Keratinocyte (primary cell): ENCODE measurements at regions not wholly inside any gene's neighbourhood (a gene's known extent, or its start where the extent isn't known, plus 50 kb on each side); places are given as distances from the start of the nearest gene placed in this dataset.

Experiments
- DNase-seq: peaks from one replicate; pipeline ENCODE4 v3.0.0-alpha.2; 2011; ENCODE audit warnings: low read depth, missing footprints, low spot score
- FAIRE-seq: peaks from 2 replicates; lab custom pipeline; 2011; peaks lifted over from hg19 to GRCh38; lab: Jason Lieb, UNC
- H2AFZ ChIP-seq: 2 replicates; pipeline ENCODE4 v1.6.0; 2012; ENCODE audit warnings: low read length, control low read depth, inconsistent platforms; ENCODE audit not compliant: control insufficient read depth
- H3K27ac ChIP-seq: 2 replicates; pipeline ENCODE4 v1.5.1; 2011; ENCODE audit warnings: low read length; ENCODE audit not compliant: control insufficient read depth, insufficient read depth
- H3K27me3 ChIP-seq: 3 replicates; pipeline ENCODE4 v1.6.0; 2011; ENCODE audit warnings: low read length; ENCODE audit not compliant: control insufficient read depth, insufficient read depth; ENCODE audit errors: extremely low read depth
- H3K36me3 ChIP-seq, 2 experiments: 2 replicates in 1 of 2; 3 replicates in 1 of 2; pipeline ENCODE4 v1.5.1; 2011; ENCODE audit warnings: low read length in 2 of 2, mild to moderate bottlenecking in 1 of 2; ENCODE audit not compliant: control insufficient read depth in 2 of 2, insufficient read depth in 2 of 2; ENCODE audit errors: extremely low read depth in 1 of 2
- H3K4me1 ChIP-seq: 3 replicates; pipeline ENCODE4 v1.5.1; 2011; ENCODE audit warnings: low read length; ENCODE audit not compliant: control insufficient read depth, insufficient read depth; ENCODE audit errors: extremely low read depth
- H3K4me2 ChIP-seq: 3 replicates; pipeline ENCODE4 v1.6.0; 2011; ENCODE audit warnings: low read depth, low read length; ENCODE audit not compliant: control insufficient read depth, insufficient read depth; ENCODE audit errors: extremely low read depth
- H3K4me3 ChIP-seq, 3 experiments: fragments of 200-600 bp in 1 of 3; sonication (generic) in 1 of 3; 2 replicates in 2 of 3; 3 replicates in 1 of 3; pipeline ENCODE4 v1.5.1; 2011 to 2016; ENCODE audit warnings: low read length in 3 of 3, mild to moderate bottlenecking in 3 of 3, control low read depth in 2 of 3, inconsistent platforms in 1 of 3, low read depth in 1 of 3, mixed read lengths in 1 of 3, mixed run types in 1 of 3, moderate library complexity in 1 of 3; ENCODE audit not compliant: control insufficient read depth in 2 of 3, insufficient read depth in 2 of 3; ENCODE audit errors: extremely low read depth in 1 of 3
- H3K79me2 ChIP-seq: 2 replicates; pipeline ENCODE4 v1.6.0; 2012; ENCODE audit warnings: low read length; ENCODE audit not compliant: control insufficient read depth, insufficient read depth
- H3K9ac ChIP-seq: 3 replicates; pipeline ENCODE4 v1.6.0; 2011; ENCODE audit warnings: low read length; ENCODE audit not compliant: control insufficient read depth, insufficient read depth; ENCODE audit errors: extremely low read depth
- H3K9me1 ChIP-seq: 3 replicates; pipeline ENCODE4 v1.6.0; 2011; ENCODE audit warnings: low read length; ENCODE audit not compliant: control insufficient read depth, insufficient read depth; ENCODE audit errors: extremely low read depth
- H3K9me3 ChIP-seq: 2 replicates; pipeline ENCODE4 v1.5.1; 2012; ENCODE audit warnings: low read depth, low read length; ENCODE audit not compliant: control insufficient read depth
- H4K20me1 ChIP-seq: 3 replicates; pipeline ENCODE4 v1.6.0; 2011; ENCODE audit warnings: low read length; ENCODE audit not compliant: control insufficient read depth, insufficient read depth; ENCODE audit errors: extremely low read depth
- EZH2 ChIP-seq: IDR thresholded peaks from one replicate; pipeline ENCODE4 v1.6.1; 2012; ENCODE audit warnings: inconsistent platforms, mild to moderate bottlenecking, low read length, moderate library complexity
- dilution Hi-C: fragments of 300-500 bp; cut with MboI; formaldehyde crosslinking; loops from one replicate; pipeline ENCODE4 v1.7.0; 2020; ENCODE audit warnings: low sequenced_read_pairs; ENCODE audit not compliant: extremely low pct_ligation_motif_present
- TF ChIP-seq, protein P1 (sequence below), 3 experiments: IDR thresholded peaks in 1 of 3; conservative IDR thresholded peaks in 1 of 3; optimal IDR thresholded peaks in 1 of 3; 2 replicates in 2 of 3; 3 replicates in 1 of 3; pipeline versions ENCODE3 to v1.5.1; 2011; ENCODE audit warnings: low read length in 3 of 3, mild to moderate bottlenecking in 3 of 3, moderate library complexity in 2 of 3, control low read depth in 1 of 3, inconsistent platforms in 1 of 3; ENCODE audit not compliant: insufficient read depth in 2 of 3; ENCODE audit errors: extremely low read depth in 1 of 3

- dilution Hi-C loops = no loop called here
- Histone ChIP-seq H3K27ac (no peak overlapping the region), H3K9me3 (no peaks in the 10 kb centered on the region), H3K36me3 (no peaks in the 10 kb centered on the region), H4K20me1 (no peaks in the 10 kb centered on the region), H3K27me3 (no peaks in the 10 kb centered on the region), H3K4me3 (no peak overlapping the region), H3K79me2 (no peaks in the 10 kb centered on the region), H2AFZ (no peak overlapping the region), H3K9ac (no peak overlapping the region), H3K4me1 (no peaks in the 10 kb centered on the region), H3K4me2 (no peak overlapping the region), H3K9me1 (no peaks in the 10 kb centered on the region)
- TF ChIP-seq, protein P1, sequence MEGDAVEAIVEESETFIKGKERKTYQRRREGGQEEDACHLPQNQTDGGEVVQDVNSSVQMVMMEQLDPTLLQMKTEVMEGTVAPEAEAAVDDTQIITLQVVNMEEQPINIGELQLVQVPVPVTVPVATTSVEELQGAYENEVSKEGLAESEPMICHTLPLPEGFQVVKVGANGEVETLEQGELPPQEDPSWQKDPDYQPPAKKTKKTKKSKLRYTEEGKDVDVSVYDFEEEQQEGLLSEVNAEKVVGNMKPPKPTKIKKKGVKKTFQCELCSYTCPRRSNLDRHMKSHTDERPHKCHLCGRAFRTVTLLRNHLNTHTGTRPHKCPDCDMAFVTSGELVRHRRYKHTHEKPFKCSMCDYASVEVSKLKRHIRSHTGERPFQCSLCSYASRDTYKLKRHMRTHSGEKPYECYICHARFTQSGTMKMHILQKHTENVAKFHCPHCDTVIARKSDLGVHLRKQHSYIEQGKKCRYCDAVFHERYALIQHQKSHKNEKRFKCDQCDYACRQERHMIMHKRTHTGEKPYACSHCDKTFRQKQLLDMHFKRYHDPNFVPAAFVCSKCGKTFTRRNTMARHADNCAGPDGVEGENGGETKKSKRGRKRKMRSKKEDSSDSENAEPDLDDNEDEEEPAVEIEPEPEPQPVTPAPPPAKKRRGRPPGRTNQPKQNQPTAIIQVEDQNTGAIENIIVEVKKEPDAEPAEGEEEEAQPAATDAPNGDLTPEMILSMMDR (optimal IDR thresholded peaks at IDR 0.05 in 1 of 3, IDR thresholded peaks at IDR 0.05 in 1 of 3, conservative IDR thresholded peaks at IDR 0.05 in 1 of 3; ENCODE audit: extremely low read depth in 1 of 3, insufficient read depth in 2 of 3, low read length in 3 of 3) = no peak
- TF ChIP-seq EZH2 = no peak
- FAIRE-seq (no peak), DNase-seq (no peak)
These were observed 495.8 kb upstream of the ACVR2A start for GRCh38 chr2:147348931-147349555.

- no peaks in the 10 kb centered on the region for H4K20me1 ChIP-seq
- peak; percentile 41 for FAIRE-seq
- no peaks in the 10 kb centered on the region for H3K9me1 ChIP-seq
- no peak for TF ChIP-seq EZH2
- TF ChIP-seq, protein P1 (optimal IDR thresholded peaks at IDR 0.05 in 1 of 3, IDR thresholded peaks at IDR 0.05 in 1 of 3, conservative IDR thresholded peaks at IDR 0.05 in 1 of 3; ENCODE audit: extremely low read depth in 1 of 3, insufficient read depth in 2 of 3, low read length in 3 of 3) = no peak
- no peaks in the 10 kb centered on the region for H3K79me2 ChIP-seq
- no peak overlapping the region for H2AFZ ChIP-seq
- H3K4me1 ChIP-seq = no peaks in the 10 kb centered on the region
- no peaks in the 10 kb centered on the region for H3K27me3 ChIP-seq
- DNase-seq = no peak
- no peak overlapping the region for H3K4me3 ChIP-seq
- H3K27ac ChIP-seq = no peak overlapping the region
- H3K36me3 ChIP-seq = no peaks in the 10 kb centered on the region
- H3K9ac ChIP-seq = no peak overlapping the region
- dilution Hi-C loops = no loop called here
- H3K4me2 ChIP-seq = no peak overlapping the region
- no peaks in the 10 kb centered on the region for H3K9me3 ChIP-seq
These were observed 498.7 kb upstream of the ACVR2A start for GRCh38 chr2:147346142-147346541.
